Omental fat pad (tissue), 3 donors: ENCODE measurements at regions not wholly inside any gene's neighbourhood (a gene's known extent, or its start where the extent isn't known, plus 50 kb on each side); places are given as distances from the start of the nearest gene placed in this dataset.
"Not testable (repeated sequence)": the region's sequence is repeated elsewhere in the genome, so short reads cannot be mapped to it uniquely, and the experiment has no call there.

Experiments used
- ATAC-seq: fragments of 150-250 bp; one replicate; pipeline ENCODE4 v1.9.1; 2016; ENCODE audit warnings: mild to moderate bottlenecking, moderate library complexity; ENCODE audit not compliant: low FRiP score
- DNase-seq: peaks from one replicate; pipeline ENCODE4 v3.0.0-alpha.2; 2019; ENCODE audit warnings: low spot score
- CTCF ChIP-seq, 3 donors: fragments of 450-650 bp; IDR thresholded peaks; one replicate each; pipeline ENCODE4 v1.5.1; 2016 to 2017; ENCODE audit warnings: antibody characterized with exemption in 3 of 3, mild to moderate bottlenecking in 3 of 3, moderate library complexity in 2 of 3

DNA sequence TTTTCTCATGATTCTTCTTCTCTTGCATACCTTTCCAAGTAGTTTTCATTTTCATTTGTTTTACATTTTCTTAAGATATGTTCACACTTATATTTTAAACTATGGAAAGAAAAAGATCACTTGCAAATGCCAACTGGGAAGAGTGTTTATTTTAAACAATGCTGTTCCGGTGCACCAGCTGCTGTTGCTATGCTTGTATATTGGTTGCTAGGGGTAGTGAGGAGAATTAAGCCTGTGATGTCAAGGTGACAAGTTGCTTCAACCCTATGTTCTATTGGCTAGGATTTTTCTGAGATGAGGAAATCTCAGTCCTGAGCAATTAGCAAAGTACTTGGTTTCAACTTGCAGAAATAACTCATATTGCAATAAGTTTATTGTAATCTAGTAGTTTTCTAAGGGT lies 500.1 kb downstream of the MFSD1 start:
- no peak for TF ChIP-seq CTCF (IDR thresholded peaks at IDR 0.05)
- no peak for DNase-seq
- ATAC-seq: no peak

- TF ChIP-seq CTCF (IDR thresholded peaks at IDR 0.05): no peak
- DNase-seq (no peak), ATAC-seq (no peak)
Measured at GRCh38 chr3:159305017-159305416, 503.2 kb downstream of the MFSD1 start.

- ATAC-seq, DNase-seq: not testable (repeated sequence)
Measured at GRCh38 chr3:159316706-159317105, 514.9 kb downstream of the MFSD1 start.

DNA sequence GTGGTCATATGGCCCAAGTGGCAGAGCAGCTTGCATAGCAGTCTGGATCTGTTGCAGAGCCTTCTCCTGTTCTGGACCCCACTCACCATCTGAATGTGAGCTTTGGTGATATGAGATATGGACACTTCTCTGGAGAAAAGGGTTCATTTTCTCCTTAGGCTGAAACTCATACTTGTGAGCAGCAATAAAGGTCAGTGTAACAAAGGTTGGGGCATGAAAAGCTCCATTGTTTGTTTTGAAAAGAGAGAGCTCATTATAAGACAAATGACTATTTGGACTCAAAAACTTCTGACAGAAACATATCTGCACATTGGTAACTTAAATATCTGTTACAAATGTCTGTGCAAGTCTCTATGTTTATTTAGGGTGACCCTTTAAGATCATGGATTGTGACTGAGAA lies 517.3 kb downstream of the MFSD1 start:
- DNase-seq (no peak), ATAC-seq (no peak)
- no peak for TF ChIP-seq CTCF (IDR thresholded peaks at IDR 0.05)

- no peak for ATAC-seq
- DNase-seq: no peak
- no peak for TF ChIP-seq CTCF (IDR thresholded peaks at IDR 0.05)
Measured at GRCh38 chr3:159322322-159322939, 520.6 kb downstream of the MFSD1 start.

DNA sequence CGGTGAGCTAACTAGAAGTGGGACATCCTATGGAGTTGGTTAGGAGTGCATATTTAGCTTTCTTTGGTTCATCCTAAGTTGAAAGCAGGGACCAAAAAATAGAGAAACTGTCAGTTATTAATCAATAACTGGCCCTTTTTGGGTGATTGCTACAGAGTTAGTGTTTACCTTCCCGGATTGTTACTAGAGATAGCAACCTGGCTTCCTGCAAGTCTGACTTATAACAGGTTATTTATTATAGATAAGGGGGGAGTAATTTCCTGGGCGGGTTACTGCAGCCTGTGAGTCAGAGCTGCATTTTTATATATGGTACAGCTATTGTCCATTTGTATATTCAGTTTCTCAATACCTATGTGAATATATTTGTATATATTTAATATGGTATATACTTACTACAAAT lies 522.0 kb downstream of the MFSD1 start:
- ATAC-seq (no peak), DNase-seq (no peak)
- no peak for TF ChIP-seq CTCF (IDR thresholded peaks at IDR 0.05)

- TF ChIP-seq CTCF (IDR thresholded peaks at IDR 0.05): no peak
- DNase-seq (no peak), ATAC-seq (no peak)
Measured at GRCh38 chr3:159326998-159327397, 525.1 kb downstream of the MFSD1 start.
